ENCODE measurements at regions not wholly inside any gene's neighbourhood (a gene's known extent, or its start where the extent isn't known, plus 50 kb on each side); places are given as distances from the start of the nearest gene placed in this dataset.

DNA sequence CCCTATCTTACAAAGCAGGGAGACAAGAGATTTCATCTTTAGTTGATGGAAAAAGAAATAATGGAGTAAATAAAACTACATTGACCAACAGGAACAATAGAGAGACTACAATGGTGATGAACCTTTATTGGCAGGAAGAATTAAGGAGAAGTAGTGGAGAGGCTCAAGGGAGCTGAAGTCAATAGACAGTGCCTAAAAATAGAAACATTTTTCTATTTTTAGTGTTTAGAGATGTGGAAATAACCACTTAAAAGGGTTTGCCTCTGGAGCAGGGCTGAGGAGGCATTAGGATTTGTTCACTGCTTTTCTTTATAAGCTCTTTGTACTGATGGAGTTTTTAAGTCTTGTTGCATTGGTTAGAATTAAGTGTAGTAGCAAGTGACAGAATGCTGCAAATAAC, 98.4 kb upstream of the ERCC6L2 start:
- POLR2A ChIA-PET, result no interaction called here
- BruUV-seq (replicated peaks), result no TSS peak

DNA sequence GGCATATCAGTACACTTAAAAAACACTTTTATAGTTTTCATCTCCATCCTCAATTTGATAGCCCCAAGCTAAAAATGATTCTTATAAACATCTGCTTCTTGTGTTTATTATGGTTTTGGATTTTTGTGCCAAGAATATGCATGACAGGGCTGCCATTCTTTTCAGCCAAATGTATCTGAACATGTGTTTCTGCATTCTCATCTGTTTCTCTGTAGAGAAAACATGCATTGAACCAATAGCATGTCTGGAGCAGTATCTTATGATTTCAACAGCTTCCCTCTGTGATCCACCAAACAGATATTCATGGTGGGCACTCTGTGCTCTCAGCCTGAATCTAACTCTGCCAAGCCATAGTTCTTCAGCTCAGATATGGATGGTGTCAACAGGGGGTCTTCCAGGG, 99.3 kb upstream of the ERCC6L2 start:
- Histone ChIP-seq H3K36me3 (ENCODE audit: control insufficient read depth in 1 of 2, insufficient read depth in 2 of 2, low read length in 2 of 2) (no peaks in the 10 kb centered on the region), H3K4me1 (ENCODE audit: control insufficient read depth in 1 of 2, insufficient read depth in 2 of 2, low read length in 2 of 2) (no peaks in the 10 kb centered on the region), H3K9me2 (ENCODE audit: insufficient read depth) (no peaks in the 10 kb centered on the region), H4K20me1 (ENCODE audit: insufficient read depth) (no peaks in the 10 kb centered on the region), H3K9me3 (ENCODE audit: control insufficient read depth in 1 of 2, insufficient read depth in 1 of 2, low read depth in 1 of 2, low read length in 2 of 2) (no peaks in the 10 kb centered on the region), H3K27me3 (ENCODE audit: insufficient read depth, low read length) (no peaks in the 10 kb centered on the region), H3K27ac (ENCODE audit: low read depth, low read length) (no peak overlapping the region), H3K79me2 (ENCODE audit: insufficient read depth, low read length) (no peaks in the 10 kb centered on the region), H2AFZ (ENCODE audit: low read depth, low read length, poor library complexity, severe bottlenecking) (no peak overlapping the region), H3K4me2 (ENCODE audit: low read length) (no peak overlapping the region), H3K9ac (ENCODE audit: low read length) (no peak overlapping the region), H3K4me3 (replicated peaks in 1 of 2; ENCODE audit: low read depth in 1 of 2, low read length in 2 of 2) (no peak overlapping the region)
- POLR2A ChIA-PET, result no interaction called here
- CTCF ChIA-PET, result no interaction called here
- ATAC-seq (no peak), DNase-seq (ENCODE audit: low read depth, low spot score) (no peak)
- RAD21 ChIA-PET (ENCODE audit: low non-redundant PET in 1 of 2, low total read pairs in 2 of 2, uncharacterized antibody in 2 of 2, unreplicated experiment in 2 of 2), result no interaction called here
- no TSS peak for BruUV-seq (replicated peaks)
- intact Hi-C loops (cut with micrococcal nuclease), result no loop called here
- TF ChIP-seq ELF1 (IDR thresholded peaks at IDR 0.05; ENCODE audit: borderline replicate concordance, low read depth) (no peak), JUND (IDR thresholded peaks at IDR 0.05) (no peak), EZH2 (IDR thresholded peaks at IDR 0.05) (no peak), ZNF274 (IDR thresholded peaks at IDR 0.05; ENCODE audit: low read depth, low read length) (no peak), RAD21 (IDR thresholded peaks at IDR 0.05; ENCODE audit: low read depth) (no peak), ZFX (IDR thresholded peaks at IDR 0.05) (no peak), MAX (IDR thresholded peaks at IDR 0.05) (no peak), POLR2A (IDR thresholded peaks at IDR 0.05; ENCODE audit: borderline replicate concordance, extremely low read depth, insufficient read depth, insufficient read length) (no peak), SP1 (IDR thresholded peaks at IDR 0.05; ENCODE audit: low read depth) (no peak)
- TF ChIP-seq, protein P1, sequence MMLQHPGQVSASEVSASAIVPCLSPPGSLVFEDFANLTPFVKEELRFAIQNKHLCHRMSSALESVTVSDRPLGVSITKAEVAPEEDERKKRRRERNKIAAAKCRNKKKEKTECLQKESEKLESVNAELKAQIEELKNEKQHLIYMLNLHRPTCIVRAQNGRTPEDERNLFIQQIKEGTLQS (IDR thresholded peaks at IDR 0.05), result no peak

More for the DNA sequence above, 98.4 kb upstream of the ERCC6L2 start:
- Histone ChIP-seq H3K9ac (ENCODE audit: low read length) (no peak overlapping the region), H3K9me3 (ENCODE audit: control insufficient read depth in 1 of 2, insufficient read depth in 1 of 2, low read depth in 1 of 2, low read length in 2 of 2) (no peaks in the 10 kb centered on the region), H3K4me3 (replicated peaks in 1 of 2; ENCODE audit: low read depth in 1 of 2, low read length in 2 of 2) (no peak overlapping the region), H3K27ac (ENCODE audit: low read depth, low read length) (no peak overlapping the region), H2AFZ (ENCODE audit: low read depth, low read length, poor library complexity, severe bottlenecking) (no peak overlapping the region), H4K20me1 (ENCODE audit: insufficient read depth) (no peaks in the 10 kb centered on the region), H3K36me3 (ENCODE audit: control insufficient read depth in 1 of 2, insufficient read depth in 2 of 2, low read length in 2 of 2) (no peaks in the 10 kb centered on the region), H3K4me1 (ENCODE audit: control insufficient read depth in 1 of 2, insufficient read depth in 2 of 2, low read length in 2 of 2) (no peaks in the 10 kb centered on the region), H3K79me2 (ENCODE audit: insufficient read depth, low read length) (no peaks in the 10 kb centered on the region), H3K27me3 (ENCODE audit: insufficient read depth, low read length) (no peaks in the 10 kb centered on the region), H3K9me2 (ENCODE audit: insufficient read depth) (no peaks in the 10 kb centered on the region), H3K4me2 (ENCODE audit: low read length) (no peak overlapping the region)
- ATAC-seq, result no peak
- intact Hi-C loops (cut with micrococcal nuclease), result no loop called here
- ChIA-PET CTCF (no interaction called here), RAD21 (ENCODE audit: low non-redundant PET in 1 of 2, low total read pairs in 2 of 2, uncharacterized antibody in 2 of 2, unreplicated experiment in 2 of 2) (no interaction called here)
- TF ChIP-seq POLR2A (IDR thresholded peaks at IDR 0.05; ENCODE audit: borderline replicate concordance, extremely low read depth, insufficient read depth, insufficient read length), result no peak
- TF ChIP-seq EGR1 (IDR thresholded peaks at IDR 0.05; ENCODE audit: low read depth), result no peak
- no peak for DNase-seq (ENCODE audit: low read depth, low spot score)
